Activated T-cell treated with anti-CD3 and anti-CD28 coated beads for 1 hour (primary cell): ENCODE measurements at regions not wholly inside any gene's neighbourhood (a gene's known extent, or its start where the extent isn't known, plus 50 kb on each side); places are given as distances from the start of the nearest gene placed in this dataset.
"Not testable (repeated sequence)": the region's sequence is repeated elsewhere in the genome, so short reads cannot be mapped to it uniquely, and the experiment has no call there.

Experiments used
- DNase-seq: peaks from one replicate; pipeline ENCODE4 v3.0.0-alpha.2; 2020; ENCODE audit warnings: low read depth

DNA sequence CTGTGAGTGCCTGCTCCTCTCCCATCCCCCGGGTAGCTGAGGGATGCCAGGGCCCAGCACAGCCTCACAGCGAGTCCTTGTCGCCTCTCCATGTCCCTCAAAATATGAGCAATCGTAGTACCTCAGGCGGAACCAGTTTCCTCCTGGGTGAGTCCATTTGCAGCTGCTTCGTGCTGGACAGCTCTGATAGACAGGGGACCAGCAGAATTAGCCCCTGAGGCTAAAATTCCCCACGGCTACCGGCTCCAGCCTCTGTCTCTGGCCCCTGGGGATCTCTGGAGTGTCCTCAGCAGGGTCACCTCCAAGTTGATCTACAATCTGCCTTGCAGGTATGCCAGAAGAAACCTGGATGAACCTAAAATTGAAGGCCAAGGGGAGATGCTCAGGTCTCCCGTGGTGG is 115.8 kb upstream of the FBXL7 start:
- DNase-seq: no peak

DNA sequence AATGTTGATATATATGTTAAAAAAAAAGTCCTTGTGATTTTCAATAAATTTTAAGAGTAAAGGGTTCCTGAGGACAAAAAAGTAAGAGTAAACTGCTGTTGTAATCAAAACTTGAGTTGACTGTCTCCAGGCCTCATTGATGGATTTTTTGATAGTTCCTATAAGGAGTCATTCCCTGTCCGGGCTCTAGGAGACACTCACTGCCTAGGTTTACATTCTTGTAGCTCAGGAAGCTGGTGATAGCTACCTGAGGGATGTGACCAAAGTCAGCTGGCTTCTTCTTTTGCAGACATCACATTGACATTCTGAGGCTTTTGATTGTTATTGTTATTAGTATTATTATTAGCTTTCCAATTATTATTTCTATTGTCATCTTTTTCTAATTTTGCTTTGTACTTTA is 116.5 kb upstream of the FBXL7 start:
- no peak for DNase-seq

DNA sequence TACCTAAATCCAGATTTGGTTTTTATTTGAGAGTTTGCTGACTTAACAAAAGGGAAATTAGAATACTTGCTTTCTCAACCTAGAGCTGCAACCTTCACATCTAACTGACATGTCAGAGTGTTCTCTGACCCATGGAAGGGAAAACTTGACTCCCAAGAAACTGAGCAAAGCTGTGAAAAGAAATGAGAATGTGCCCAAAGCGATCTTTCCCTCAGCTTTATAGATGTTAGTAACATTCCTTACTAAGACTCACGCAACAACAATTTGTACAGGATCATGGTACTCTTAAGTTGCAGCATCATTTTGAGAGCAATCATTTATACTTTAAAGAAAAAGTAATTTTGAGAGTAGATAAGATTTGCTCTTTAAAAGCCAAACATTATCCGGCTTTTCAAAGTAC is 117.0 kb upstream of the FBXL7 start:
- DNase-seq: no peak

DNA sequence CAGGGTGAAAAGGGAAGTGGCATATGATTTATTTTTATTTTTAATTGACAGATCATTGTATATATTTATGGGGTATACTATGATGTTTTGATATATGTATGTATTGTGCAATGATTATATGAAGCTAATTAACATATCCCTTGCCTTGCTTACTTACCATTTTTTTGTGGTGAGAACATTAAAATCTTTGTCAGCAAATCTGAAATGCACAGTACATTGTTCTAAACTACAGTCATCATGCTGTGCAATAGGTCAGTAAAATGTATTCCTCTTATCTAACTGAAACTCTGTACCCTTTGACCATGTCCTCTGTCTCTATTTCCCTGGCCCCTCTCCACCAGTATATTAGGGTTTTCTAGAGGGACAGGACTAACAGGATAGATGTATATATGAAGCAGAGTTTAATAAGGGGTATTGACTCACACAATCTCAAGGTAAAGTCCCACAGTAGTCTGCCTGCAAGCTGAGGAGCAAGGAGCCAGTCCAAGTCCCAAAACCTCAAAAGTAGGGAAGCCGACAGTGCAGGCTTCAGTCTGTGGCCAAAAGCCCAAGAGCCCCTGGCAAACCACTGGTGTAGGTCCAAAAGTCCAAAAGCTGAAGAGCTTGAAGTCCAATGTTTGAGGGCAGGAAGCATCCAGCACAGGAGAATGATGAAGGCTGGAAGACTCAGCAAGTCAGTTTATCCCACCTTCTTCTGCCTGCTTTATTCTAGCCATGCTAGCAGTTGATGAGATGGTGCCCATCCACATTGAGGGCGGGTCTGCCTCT is 122.2 kb upstream of the FBXL7 start:
- DNase-seq: no peak

DNA sequence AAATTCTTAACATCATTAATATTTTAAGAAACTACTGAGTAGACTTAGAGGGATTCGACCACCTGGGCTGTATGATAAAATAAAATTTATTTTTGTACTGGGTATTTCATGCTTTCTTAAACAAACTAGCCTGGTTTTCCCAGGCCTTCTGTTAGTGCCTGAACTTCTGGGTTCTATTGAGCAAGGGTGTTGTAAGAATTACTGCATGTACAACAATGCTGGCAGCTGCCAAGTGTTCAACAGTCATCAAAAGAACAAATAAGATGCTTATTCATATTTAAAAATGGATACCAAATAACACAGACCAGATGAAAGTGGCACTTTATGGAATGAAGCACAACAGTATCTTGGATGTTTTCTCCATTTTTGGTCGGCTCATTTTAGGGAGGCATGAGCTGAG is 123.2 kb upstream of the FBXL7 start:
- no peak for DNase-seq

DNA sequence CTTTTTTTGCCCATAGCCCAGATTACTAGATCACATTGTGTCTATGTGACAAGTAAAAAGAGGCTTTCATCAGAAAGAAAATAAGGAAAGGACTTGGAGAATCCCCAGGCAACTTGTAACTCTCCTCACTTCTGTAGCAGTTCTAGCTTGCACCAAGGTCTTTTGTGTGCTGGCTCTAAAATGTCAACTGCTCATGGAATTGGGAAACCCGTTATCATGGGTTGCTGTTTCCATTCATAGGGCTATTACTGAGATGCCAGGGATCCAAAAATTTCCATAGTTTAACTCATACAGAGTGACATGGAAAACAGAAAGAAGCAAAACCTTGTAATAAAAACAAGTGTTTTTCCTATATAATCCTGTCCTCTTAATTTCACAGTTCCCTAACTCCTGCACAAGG is 123.9 kb upstream of the FBXL7 start:
- no peak for DNase-seq

DNA sequence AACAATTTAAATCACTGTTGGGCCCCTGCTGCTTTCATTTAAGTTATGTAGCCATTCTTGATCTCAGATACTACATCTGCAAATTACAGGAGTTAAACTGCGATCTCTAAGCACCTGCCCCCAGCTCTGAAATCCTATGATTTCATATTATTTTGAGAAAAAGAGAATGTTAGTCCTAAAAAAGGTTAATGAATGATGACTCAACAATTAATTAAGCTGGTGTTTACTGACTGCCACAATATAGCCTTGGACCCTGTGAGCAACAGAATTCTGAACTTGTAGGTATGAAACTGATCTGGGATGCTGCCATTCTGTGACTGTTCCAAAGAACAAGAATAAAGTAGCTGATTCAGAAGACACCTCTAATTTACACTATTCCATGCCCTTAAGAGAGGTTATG is 124.4 kb upstream of the FBXL7 start:
- DNase-seq: no peak

DNA sequence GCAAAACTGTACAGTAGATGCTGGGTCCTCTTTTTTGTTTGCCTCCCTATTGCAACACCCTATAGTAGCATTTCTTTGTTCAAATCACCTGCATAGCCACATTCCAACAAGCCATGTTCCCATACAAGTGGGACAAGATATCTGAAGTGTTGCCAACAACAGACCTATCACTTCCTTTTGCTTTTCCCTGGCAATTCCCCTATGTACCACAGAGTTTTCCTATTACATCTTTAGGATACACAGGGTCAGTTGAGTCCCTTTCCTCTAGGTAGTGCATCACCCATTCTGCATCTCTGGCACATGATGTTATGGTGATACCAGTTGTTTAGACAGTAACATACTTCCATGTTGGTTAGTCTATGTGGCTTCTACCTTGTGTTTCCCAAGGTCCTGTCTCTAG is 125.1 kb upstream of the FBXL7 start:
- DNase-seq: no peak

DNA sequence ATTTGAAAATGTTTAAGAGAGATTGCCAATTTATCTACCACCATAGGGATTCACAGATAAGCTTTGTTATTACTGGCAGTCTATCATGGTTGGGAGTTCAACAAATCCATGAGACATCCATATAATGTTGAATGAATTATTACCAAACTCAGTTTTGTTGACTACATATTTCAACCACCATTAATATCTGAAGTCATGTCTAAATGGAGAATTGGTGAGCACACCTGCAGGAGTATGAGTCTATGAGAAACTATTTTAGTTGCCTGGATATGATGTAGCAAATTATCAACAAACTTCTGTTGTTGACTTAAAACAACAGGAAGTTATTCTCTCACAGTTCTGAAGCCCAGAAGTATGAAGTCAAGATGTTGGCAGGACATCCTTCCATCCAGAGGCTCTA is 126.8 kb upstream of the FBXL7 start:
- DNase-seq: no peak

DNA sequence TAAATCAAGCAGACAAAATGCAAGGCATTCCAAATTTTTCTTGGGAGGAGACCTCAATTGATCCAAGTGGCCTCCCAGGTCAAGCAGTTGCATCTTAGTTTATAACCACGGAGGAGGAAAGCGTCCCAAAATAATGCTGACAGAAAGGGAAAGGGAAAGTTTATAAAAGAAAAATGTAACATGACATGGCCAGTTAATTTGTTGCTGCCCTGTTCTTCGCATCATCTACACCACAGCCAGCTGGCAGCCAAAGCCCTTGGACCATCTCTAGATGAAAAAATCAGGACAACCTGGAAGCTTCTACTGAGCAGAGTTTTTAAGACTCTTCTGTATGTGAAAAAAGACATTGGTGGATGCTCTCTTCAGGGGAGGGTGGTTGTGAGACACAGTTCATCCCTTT is 128.8 kb upstream of the FBXL7 start:
- no peak for DNase-seq

DNA sequence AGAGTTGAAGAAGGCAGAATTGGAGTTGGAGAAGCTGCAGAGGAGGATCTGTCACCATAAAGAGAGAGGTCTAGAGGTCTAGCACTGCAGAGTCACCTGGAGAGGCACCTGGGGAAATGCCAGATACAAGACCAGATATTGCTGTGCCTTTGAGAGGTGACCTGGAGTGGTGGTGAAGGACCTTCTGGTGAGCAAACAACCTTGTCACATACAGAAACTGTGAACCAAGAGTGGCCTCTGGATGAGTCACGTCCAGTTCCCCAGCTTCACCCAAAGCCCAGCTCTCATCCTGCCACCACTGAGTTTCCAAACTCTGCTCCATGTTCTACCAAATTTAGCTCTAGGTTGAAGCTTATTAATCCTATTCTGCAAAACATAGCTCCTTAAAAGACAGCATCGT is 131.1 kb upstream of the FBXL7 start:
- DNase-seq: no peak

DNA sequence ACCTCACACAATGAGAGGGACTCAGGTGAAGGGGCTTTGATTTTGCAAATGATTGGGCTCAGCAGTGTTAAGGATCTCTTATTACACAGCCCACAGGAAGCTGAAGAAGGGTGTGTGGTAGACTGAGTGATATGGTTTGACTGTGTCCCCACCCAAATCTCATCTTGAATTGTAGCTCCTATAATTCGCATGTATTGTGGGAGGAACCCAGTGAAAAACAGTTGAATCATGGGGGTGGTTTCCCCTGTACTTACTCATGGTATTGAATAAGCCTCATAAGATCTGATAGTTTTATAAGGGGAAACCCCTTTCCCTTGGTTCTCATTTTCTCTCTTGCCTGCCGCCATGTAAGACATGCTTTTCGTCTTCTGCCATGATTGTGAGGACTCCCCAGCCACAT is 132.5 kb upstream of the FBXL7 start:
- DNase-seq: no peak

DNA sequence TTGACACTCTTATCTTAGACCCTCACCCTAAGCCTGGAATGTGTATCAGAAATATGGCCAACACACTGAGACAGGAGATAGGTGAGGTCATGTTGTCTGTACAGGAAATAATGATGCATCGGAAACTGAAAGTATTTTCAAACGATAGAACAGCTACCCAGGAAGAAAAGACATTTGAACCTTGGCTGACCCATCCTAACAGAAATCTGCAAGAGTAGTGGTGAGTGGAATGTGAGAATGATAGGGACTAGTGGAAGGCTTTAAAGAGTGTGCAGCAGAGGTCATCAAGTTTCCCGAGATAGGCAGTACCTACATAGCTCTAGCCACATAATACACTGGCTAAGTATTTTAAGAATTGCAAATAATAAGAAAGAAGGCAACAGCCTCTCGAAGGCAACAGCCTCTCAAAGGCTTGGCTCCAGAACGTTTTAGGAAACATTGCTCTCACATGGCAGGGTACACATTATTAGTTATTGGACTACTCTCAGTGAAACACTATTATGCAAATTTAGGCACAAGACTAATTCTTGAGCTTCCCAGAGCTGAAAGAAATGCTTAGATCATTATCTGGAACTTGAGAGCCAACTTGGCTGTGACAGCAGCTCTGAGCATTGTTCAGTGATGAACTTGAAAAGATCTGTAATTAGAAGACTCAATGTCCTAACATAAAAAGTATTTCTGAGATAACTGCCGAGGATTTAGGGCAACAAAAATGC is 133.1 kb upstream of the FBXL7 start:
- DNase-seq: no peak

DNA sequence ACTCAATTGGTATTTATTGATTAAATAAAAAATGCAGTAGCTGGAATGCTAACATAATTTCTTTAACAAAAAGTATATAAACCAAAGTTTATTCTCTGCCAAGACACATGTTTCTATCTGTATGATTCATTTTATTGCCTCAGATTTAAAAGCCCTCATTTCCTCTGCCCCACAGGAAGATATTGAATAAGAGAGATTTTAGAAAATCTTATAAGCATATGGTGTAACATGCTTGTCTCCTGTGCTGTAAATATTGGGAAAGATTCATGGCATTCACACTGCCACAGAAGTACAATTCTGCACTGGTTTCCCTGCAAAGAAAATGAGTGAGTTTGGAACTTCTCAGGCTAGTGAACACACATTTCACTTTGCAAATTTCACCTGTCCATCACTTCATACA is 134.9 kb upstream of the FBXL7 start:
- DNase-seq: no peak

DNA sequence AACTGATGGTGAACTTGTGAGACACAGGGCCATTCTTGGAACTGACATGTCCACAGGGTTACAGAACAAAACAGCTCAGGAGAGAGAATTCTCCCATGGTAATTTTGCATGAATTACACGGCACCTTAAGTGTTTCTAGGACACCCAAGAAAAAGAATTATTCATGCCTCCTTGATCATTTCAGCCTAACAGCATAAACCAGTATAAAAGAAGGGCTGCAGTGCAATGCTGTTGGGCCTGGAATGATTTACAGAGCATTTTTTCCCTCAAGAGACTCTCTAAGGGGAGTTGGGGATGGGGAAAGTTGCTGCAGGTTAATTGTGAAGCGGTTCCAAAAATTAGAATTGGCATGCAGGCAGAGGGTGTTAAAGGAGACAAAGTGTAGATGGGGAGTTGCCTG is 136.4 kb upstream of the FBXL7 start:
- DNase-seq: no peak

DNA sequence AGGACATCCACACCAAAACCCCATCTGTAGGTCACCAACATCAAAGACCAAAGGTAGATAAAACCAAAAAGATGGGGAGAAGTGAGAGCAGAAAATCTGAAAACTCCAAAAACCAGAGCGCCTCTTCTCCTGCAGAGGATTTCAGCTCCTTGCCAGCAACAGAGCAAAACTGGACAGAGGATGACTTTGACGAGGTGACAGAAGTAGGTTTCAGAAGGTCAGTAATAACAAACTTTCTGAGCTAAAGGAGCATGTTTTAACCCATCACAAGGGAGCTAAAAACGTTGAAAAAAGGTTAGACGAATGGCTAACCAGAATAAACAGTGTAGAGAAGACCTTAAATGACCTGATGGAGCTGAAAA is 142.9 kb upstream of the FBXL7 start:
- DNase-seq: not testable (repeated sequence)

DNA sequence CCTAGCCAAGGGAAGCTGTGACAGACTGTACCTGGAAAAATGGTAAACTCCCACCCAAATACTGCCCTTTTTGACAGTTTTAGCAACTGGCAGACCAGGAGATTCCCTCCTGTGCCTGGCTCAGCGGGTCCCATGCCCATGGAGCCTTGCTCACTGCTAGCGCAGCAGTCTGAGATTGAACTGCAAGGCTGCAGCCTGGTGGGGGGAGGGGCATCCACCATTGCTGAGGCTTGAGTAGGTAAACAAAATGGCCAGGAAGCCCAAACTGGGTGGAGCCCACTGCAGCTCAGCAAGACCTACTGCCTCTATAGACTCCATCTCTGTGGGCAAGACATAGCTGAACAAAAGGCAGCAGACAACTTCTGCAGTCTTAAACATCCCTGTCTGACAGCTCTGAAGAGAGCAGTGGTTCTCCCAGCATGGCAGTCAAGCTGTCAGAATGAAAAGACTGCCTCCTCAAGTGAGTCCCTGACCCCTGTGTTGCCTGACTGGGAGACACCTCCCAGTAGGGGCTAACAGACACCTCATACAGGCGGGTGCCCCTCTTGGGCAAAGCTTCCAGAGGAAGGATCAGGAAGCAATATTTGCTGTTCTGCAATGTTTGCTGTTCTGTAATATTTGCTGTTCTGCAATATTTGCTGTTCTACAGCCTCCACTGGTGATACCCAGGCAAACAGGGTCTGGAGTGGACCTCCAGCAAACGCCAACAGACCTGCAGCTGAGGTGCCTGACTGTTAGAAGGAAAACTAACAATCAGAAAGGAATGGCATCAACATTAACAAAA is 143.5 kb upstream of the FBXL7 start:
- not testable (repeated sequence) for DNase-seq

DNA sequence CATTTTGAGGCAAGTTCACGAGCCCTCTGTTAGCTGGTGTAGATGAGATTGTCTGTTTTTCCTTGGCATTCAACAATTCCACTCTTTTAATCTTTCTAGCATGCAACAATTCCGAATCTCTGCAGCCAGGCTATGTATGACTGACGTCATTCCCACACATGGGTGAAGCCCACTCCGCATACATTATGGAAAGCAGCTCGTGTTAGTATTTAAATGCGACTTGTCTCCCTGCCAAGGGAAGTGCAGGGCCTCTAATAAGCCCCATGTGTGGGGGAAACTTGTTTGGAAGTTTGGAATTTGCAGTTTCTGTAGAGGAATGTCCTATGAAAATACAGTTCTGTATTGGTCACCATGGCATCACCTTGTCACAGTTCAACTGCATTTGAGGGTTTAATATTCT is 146.0 kb upstream of the FBXL7 start:
- DNase-seq: no peak

DNA sequence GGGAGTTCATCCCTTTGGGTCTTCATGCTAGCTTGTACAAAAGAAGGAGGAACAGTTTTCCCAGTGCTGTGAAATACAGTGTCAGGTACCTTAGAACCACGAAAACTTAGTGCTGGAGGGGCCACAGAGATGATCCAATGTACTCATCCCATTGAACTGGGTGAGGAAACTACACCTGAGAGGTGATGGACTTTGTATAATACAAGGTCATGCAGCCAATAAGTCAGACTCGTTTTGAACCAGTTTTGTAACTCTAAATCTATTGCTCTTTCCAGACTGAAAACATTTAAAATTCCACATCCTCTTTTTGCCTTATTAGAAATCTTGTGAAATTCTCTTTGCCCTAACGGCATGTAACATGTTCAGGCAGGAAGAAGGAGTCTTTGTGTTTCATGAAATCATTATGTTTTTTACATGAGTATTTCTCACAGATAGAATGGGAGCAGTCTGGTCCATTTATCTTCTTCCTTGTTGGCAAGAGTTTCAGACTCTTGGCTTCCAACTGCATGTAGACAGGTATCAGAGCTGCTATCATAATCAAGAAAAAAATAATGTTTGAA is 146.8 kb upstream of the FBXL7 start:
- DNase-seq: no peak

DNA sequence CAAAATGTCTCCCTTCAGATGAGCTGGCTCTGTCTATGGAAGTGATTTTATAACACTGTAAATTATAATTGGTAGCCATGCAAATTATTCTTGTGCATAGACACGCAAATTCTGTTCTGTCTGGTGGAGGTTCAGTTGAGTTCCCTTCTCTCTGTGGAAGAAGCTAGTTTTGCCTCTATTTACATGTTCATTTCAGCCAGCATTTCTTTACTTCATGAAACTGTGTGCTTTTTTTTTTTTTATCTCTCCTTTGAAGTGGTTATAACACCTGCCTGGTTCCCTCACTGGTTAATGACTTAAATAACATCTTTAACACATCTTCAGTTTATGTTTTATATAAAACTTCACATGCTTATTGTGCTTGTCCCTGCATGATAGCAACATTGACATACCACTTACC is 149.4 kb upstream of the FBXL7 start:
- no peak for DNase-seq

DNA sequence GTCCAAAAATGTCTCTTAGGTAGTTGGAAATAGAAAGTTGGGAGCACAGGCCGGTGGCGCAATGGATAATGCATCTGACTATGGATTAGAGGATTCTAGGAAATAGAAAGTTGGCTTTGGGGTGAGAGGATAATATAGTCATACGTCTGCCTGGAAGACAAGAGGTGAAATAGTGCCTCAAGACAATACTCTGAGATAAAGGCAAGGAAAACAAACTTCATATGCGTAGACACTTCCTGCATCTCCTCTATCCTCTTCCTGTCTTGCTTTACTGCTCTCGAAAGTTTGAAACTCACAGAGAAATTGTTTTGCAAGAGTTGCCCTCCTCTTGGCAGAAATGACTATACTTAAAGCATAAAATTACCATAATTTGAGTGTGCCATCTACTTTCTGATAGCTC is 153.2 kb upstream of the FBXL7 start:
- no peak for DNase-seq

DNA sequence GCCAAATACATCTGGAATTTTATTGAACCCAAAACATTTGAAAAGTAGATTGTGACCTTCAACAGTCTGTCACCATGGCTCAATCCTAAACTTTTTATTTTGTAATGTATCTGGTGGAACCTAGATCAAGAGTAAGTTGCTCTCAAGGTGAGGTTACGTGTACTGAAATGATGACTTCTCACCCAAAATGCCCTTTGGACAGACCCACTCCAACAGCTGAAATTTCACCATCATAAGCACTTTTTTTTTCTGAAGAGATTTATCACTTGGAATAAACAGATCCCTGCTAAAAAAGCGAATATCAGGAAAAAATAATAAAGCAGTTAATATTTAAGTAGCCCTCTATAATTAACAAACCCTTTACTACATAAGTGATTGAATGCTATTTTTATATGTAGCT is 155.0 kb upstream of the FBXL7 start:
- no peak for DNase-seq

DNA sequence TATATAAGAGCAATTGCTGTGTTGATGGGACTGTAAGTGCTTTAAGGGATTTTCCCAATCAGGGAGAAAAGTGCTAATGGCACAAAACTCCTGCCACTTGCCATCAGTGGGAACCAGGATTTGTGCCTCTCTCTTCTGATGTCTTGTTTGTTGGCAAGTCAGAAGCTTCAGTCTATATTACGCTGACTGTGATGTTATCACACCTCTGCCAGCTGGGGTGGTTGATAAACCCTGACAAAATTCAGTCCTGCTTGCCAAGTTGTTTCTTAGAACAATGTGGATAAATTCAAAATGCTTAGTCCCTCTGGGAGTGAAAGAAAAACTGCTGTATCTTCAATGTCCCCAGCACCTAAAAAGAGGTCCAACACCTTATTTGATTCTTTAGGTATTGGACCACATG is 161.4 kb upstream of the FBXL7 start:
- DNase-seq: no peak
